ENCODE measurements at regions not wholly inside any gene's neighbourhood (a gene's known extent, or its start where the extent isn't known, plus 50 kb on each side); places are given as distances from the start of the nearest gene placed in this dataset.

DNA sequence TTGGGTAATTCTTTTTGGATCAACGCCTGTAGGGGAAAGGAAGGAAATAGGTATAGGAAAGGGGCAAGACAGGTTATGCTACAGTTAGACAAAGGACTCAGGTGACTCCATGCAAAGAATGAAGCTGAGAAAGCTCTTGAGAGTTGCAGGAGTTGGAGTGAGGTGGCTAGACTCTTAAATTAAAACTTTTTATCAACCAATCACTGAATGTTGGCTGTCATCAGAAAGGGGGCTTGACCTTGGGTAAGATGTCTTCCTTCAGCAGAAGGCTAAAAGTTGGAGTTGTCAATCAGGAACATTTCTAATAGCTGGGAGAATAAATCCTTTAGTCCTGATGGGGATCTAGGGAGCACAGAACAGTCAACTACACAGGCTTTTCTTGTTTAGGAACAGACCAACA is 595.4 kb downstream of the SLC16A7 start:
- Histone ChIP-seq H3K4me1 (ENCODE audit: control insufficient read depth in 1 of 2, low read depth in 2 of 2) (no peaks in the 10 kb centered on the region), H3K36me3 (no peaks in the 10 kb centered on the region), H3K27me3 (replicated peaks; ENCODE audit: insufficient read depth) (no peaks in the 10 kb centered on the region), H3K9me3 (no peaks in the 10 kb centered on the region), H3K4me3 (no peak overlapping the region), H3K27ac (no peak overlapping the region)
- no peak for ATAC-seq (ENCODE audit: insufficient number of reproducible peaks, low FRiP score, low read depth)
- DNase-seq (ENCODE audit: low spot score): no peak
- no peak for TF ChIP-seq CTCF (IDR thresholded peaks at IDR 0.05)

DNA sequence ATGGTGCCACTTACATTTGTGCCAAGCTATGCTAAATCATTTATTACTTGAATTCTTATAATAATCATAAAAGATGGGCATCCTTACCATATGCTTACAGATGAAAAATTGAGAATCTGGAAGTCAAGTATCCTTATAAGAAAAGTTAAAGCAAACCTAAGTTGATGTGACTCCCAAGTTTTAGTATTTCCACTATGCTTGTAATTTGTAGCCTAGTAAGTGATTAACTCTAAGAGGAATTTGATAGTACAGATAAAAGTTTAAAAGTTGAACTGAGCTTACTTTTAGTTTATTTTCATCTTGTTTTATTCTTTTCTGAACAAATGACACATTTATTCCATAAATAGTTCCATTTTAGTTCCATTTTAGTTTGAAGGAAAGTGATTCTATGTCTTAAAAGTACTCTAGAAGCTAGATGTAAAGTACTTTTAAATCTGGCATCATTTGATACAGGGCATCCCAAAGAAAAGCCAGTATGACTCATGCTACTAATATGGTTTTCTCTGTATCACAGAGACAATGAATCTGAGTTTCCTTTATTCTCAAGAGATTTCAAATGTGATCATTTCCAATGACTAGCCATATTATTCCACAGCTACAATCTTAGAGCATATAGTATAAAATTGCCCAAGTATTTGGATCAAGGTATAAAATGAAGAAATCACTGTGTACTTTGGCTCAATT is 596.0 kb downstream of the SLC16A7 start:
- DNase-seq (ENCODE audit: low spot score) (no peak), ATAC-seq (ENCODE audit: insufficient number of reproducible peaks, low FRiP score, low read depth) (no peak)
- H3K4me3 ChIP-seq: no peak overlapping the region
- no peaks in the 10 kb centered on the region for H3K27me3 ChIP-seq (replicated peaks; ENCODE audit: insufficient read depth)
- no peak overlapping the region for H3K27ac ChIP-seq
- H3K4me1 ChIP-seq (ENCODE audit: control insufficient read depth in 1 of 2, low read depth in 2 of 2): no peaks in the 10 kb centered on the region
- no peak for TF ChIP-seq CTCF (IDR thresholded peaks at IDR 0.05)
- H3K9me3 ChIP-seq: no peaks in the 10 kb centered on the region
- H3K36me3 ChIP-seq: no peaks in the 10 kb centered on the region

DNA sequence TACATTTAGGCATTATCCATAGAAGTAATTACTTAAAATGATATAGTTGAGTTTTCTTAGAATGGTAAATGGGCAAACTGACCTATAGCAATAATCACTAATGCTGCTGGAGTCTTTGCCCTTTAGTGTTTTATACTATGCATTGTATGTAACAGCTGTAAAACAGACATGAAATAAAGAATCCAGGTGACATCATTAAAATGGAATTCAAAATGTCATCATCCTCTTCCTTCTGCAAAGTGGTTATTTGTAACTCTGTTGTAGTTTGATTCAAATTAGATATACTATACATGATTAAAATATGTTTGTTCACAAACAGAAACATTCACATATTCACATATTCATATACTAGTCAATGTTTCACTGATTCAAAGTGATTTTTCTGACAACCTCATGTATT is 598.8 kb downstream of the SLC16A7 start:
- DNase-seq (ENCODE audit: low spot score) (no peak), ATAC-seq (ENCODE audit: insufficient number of reproducible peaks, low FRiP score, low read depth) (no peak)
- no peak overlapping the region for H3K4me3 ChIP-seq
- no peak overlapping the region for H3K27ac ChIP-seq
- H3K36me3 ChIP-seq: no peaks in the 10 kb centered on the region
- TF ChIP-seq CTCF (IDR thresholded peaks at IDR 0.05): no peak
- no peaks in the 10 kb centered on the region for H3K9me3 ChIP-seq
- no peaks in the 10 kb centered on the region for H3K27me3 ChIP-seq (replicated peaks; ENCODE audit: insufficient read depth)
- no peaks in the 10 kb centered on the region for H3K4me1 ChIP-seq (ENCODE audit: control insufficient read depth in 1 of 2, low read depth in 2 of 2)

GRCh38 chr12:60195483-60195882 is 599.7 kb downstream of the SLC16A7 start:
- H3K4me3 ChIP-seq: no peak overlapping the region
- H3K9me3 ChIP-seq: no peaks in the 10 kb centered on the region
- no peaks in the 10 kb centered on the region for H3K36me3 ChIP-seq
- no peaks in the 10 kb centered on the region for H3K27me3 ChIP-seq (replicated peaks; ENCODE audit: insufficient read depth)
- no peak overlapping the region for H3K27ac ChIP-seq
- H3K4me1 ChIP-seq (ENCODE audit: control insufficient read depth in 1 of 2, low read depth in 2 of 2): no peaks in the 10 kb centered on the region
- ATAC-seq (ENCODE audit: insufficient number of reproducible peaks, low FRiP score, low read depth) (no peak), DNase-seq (ENCODE audit: low spot score) (no peak)
- TF ChIP-seq CTCF (IDR thresholded peaks at IDR 0.05): no peak

GRCh38 chr12:60196366-60196765 is 600.5 kb downstream of the SLC16A7 start:
- no peaks in the 10 kb centered on the region for H3K27me3 ChIP-seq (replicated peaks; ENCODE audit: insufficient read depth)
- TF ChIP-seq CTCF (IDR thresholded peaks at IDR 0.05): no peak
- H3K27ac ChIP-seq: no peak overlapping the region
- H3K4me3 ChIP-seq: no peak overlapping the region
- DNase-seq (ENCODE audit: low spot score) (no peak), ATAC-seq (ENCODE audit: insufficient number of reproducible peaks, low FRiP score, low read depth) (no peak)
- H3K4me1 ChIP-seq (ENCODE audit: control insufficient read depth in 1 of 2, low read depth in 2 of 2): no peaks in the 10 kb centered on the region
- no peaks in the 10 kb centered on the region for H3K9me3 ChIP-seq
- no peaks in the 10 kb centered on the region for H3K36me3 ChIP-seq

Data from thoracic aorta (tissue), 2 donors.